ENCODE measurements at regions not wholly inside any gene's neighbourhood (a gene's known extent, or its start where the extent isn't known, plus 50 kb on each side); places are given as distances from the start of the nearest gene placed in this dataset.

- Histone ChIP-seq H3K27me3 (ENCODE audit: control insufficient read depth, low read length) (no peaks in the 10 kb centered on the region), H3F3A (ENCODE audit: control insufficient read depth, insufficient read depth) (no peaks in the 10 kb centered on the region), H3K4me3 (ENCODE audit: low read length) (no peak overlapping the region), H3K36me3 (ENCODE audit: control insufficient read depth, low read length) (no peaks in the 10 kb centered on the region), H3K79me2 (ENCODE audit: control insufficient read depth, low read length) (no peaks in the 10 kb centered on the region), H4K20me1 (ENCODE audit: control insufficient read depth, insufficient read depth, low read depth, low read length) (no peaks in the 10 kb centered on the region), H3K27ac (ENCODE audit: low read depth, low read length) (no peak overlapping the region), H3K4me2 (ENCODE audit: low read length) (no peak overlapping the region), H3K9me3 (ENCODE audit: control insufficient read depth, insufficient read depth, low read length) (no peaks in the 10 kb centered on the region), H3K4me1 (ENCODE audit: control insufficient read depth, low read length) (no peaks in the 10 kb centered on the region), H3K9me2 (replicated peaks; ENCODE audit: control insufficient read depth, low read length) (no peaks in the 10 kb centered on the region)
- TF ChIP-seq CTCF (IDR thresholded peaks at IDR 0.05; ENCODE audit: low read depth, low read length, poor library complexity, severe bottlenecking) (no peak), EZH2phosphoT487 (IDR thresholded peaks at IDR 0.05; ENCODE audit: borderline replicate concordance, low read length) (no peak)
Measured at GRCh38 chr4:17283832-17284231, 228.1 kb downstream of the QDPR start.

- Histone ChIP-seq H3K36me3 (ENCODE audit: control insufficient read depth, low read length) (no peaks in the 10 kb centered on the region), H3K27ac (ENCODE audit: low read depth, low read length) (no peak overlapping the region), H3K9me2 (replicated peaks; ENCODE audit: control insufficient read depth, low read length) (no peaks in the 10 kb centered on the region), H3K79me2 (ENCODE audit: control insufficient read depth, low read length) (no peaks in the 10 kb centered on the region), H3K27me3 (ENCODE audit: control insufficient read depth, low read length) (no peaks in the 10 kb centered on the region), H4K20me1 (ENCODE audit: control insufficient read depth, insufficient read depth, low read depth, low read length) (no peaks in the 10 kb centered on the region), H3K4me1 (ENCODE audit: control insufficient read depth, low read length) (no peaks in the 10 kb centered on the region), H3K9me3 (ENCODE audit: control insufficient read depth, insufficient read depth, low read length) (no peaks in the 10 kb centered on the region), H3F3A (ENCODE audit: control insufficient read depth, insufficient read depth) (no peaks in the 10 kb centered on the region), H3K4me3 (ENCODE audit: low read length) (no peak overlapping the region), H3K4me2 (ENCODE audit: low read length) (no peak overlapping the region)
- no peak for TF ChIP-seq EZH2phosphoT487 (IDR thresholded peaks at IDR 0.05; ENCODE audit: borderline replicate concordance, low read length)
- TF ChIP-seq CTCF (IDR thresholded peaks at IDR 0.05; ENCODE audit: low read depth, low read length, poor library complexity, severe bottlenecking) = no peak
Measured at GRCh38 chr4:17283251-17283650, 228.6 kb downstream of the QDPR start.

GRCh38 chr4:17280261-17281018 is 231.4 kb downstream of the QDPR start:
- H3K27me3 ChIP-seq (ENCODE audit: control insufficient read depth, low read length) = no peaks in the 10 kb centered on the region
- H3K9me3 ChIP-seq (ENCODE audit: control insufficient read depth, insufficient read depth, low read length) = no peaks in the 10 kb centered on the region
- TF ChIP-seq EZH2phosphoT487 (IDR thresholded peaks at IDR 0.05; ENCODE audit: borderline replicate concordance, low read length) (no peak), CTCF (IDR thresholded peaks at IDR 0.05; ENCODE audit: low read depth, low read length, poor library complexity, severe bottlenecking) (no peak)

More at GRCh38 chr4:17280261-17281018, 231.4 kb downstream of the QDPR start:
- no peaks in the 10 kb centered on the region for H3K36me3 ChIP-seq (ENCODE audit: control insufficient read depth, low read length)
- H3K9me2 ChIP-seq (replicated peaks; ENCODE audit: control insufficient read depth, low read length) = no peaks in the 10 kb centered on the region
- no peak overlapping the region for H3K4me3 ChIP-seq (ENCODE audit: low read length)
- H3K4me1 ChIP-seq (ENCODE audit: control insufficient read depth, low read length) = no peaks in the 10 kb centered on the region
- H3K27ac ChIP-seq (ENCODE audit: low read depth, low read length) = no peak overlapping the region
- H3K79me2 ChIP-seq (ENCODE audit: control insufficient read depth, low read length) = no peaks in the 10 kb centered on the region
- H4K20me1 ChIP-seq (ENCODE audit: control insufficient read depth, insufficient read depth, low read depth, low read length) = no peaks in the 10 kb centered on the region
- H3K4me2 ChIP-seq (ENCODE audit: low read length) = no peak overlapping the region
- no peaks in the 10 kb centered on the region for H3F3A ChIP-seq (ENCODE audit: control insufficient read depth, insufficient read depth)

Measured in DOHH2 (cell line).